Glutamatergic neuron (in vitro differentiated cells): ENCODE measurements at regions not wholly inside any gene's neighbourhood (a gene's known extent, or its start where the extent isn't known, plus 50 kb on each side); places are given as distances from the start of the nearest gene placed in this dataset.

ENCODE experiments used
- DNase-seq: peaks from one replicate; pipeline ENCODE4 v3.0.0; 2022
- H3K27ac Mint-ChIP-seq: one replicate; pipeline ENCODE4 v1.8.0; 2020; ENCODE audit warnings: mild to moderate bottlenecking, mixed read lengths, inconsistent platforms; ENCODE audit not compliant: unreplicated experiment
- H3K27me3 Mint-ChIP-seq: one replicate; pipeline ENCODE4 v1.8.0; 2020; ENCODE audit warnings: mild to moderate bottlenecking, moderate library complexity, mixed read lengths, inconsistent platforms; ENCODE audit not compliant: unreplicated experiment
- H3K36me3 Mint-ChIP-seq: one replicate; pipeline ENCODE4 v1.8.0; 2020; ENCODE audit warnings: mild to moderate bottlenecking, mixed read lengths, inconsistent platforms; ENCODE audit not compliant: unreplicated experiment
- H3K4me1 Mint-ChIP-seq: one replicate; pipeline ENCODE4 v1.8.0; 2020; ENCODE audit warnings: mild to moderate bottlenecking, low read depth, mixed read lengths, inconsistent platforms; ENCODE audit not compliant: unreplicated experiment
- H3K4me3 Mint-ChIP-seq: one replicate; pipeline ENCODE4 v1.8.0; 2020; ENCODE audit warnings: mild to moderate bottlenecking, mixed read lengths, inconsistent platforms; ENCODE audit not compliant: unreplicated experiment
- H3K9me3 Mint-ChIP-seq: one replicate; pipeline ENCODE4 v1.8.0; 2020; ENCODE audit warnings: mild to moderate bottlenecking, moderate library complexity, mixed read lengths, inconsistent platforms; ENCODE audit not compliant: unreplicated experiment
- TF ChIP-seq, protein P1 (sequence below): fragments of 200-600 bp; sonication (generic); IDR thresholded peaks from one replicate; pipeline ENCODE4 v1.5.0; 2021; ENCODE audit not compliant: partially characterized antibody, unreplicated experiment

DNA sequence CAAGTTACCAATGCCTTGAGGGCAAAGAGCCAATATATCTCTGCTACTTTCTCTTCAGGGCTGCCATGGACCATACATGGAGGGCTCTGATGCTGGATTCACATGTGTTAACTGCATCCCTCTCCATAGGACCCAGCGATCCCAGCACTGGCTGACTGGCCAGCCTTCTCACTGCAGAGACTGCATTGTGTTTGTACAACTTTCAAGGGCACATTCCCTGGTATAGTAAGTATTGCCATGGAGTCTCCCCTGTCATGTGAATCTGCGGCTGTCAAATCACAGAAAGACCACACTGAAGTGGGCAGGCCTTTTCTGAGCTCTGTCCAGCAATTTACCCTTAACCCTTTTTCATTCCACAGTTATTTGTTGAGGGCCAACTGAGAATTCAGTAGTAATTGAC is 449.8 kb downstream of the OMA1 start:
- Mint-ChIP-seq H3K27me3 (no peaks in the 10 kb centered on the region), H3K9me3 (peaks cover 4% of the 10 kb centered on the region), H3K36me3 (peaks cover 5% of the 10 kb centered on the region), H3K4me3 (no peak overlapping the region), H3K27ac (no peak overlapping the region), H3K4me1 (no peaks in the 10 kb centered on the region)
- no peak for DNase-seq
- TF ChIP-seq, protein P1, sequence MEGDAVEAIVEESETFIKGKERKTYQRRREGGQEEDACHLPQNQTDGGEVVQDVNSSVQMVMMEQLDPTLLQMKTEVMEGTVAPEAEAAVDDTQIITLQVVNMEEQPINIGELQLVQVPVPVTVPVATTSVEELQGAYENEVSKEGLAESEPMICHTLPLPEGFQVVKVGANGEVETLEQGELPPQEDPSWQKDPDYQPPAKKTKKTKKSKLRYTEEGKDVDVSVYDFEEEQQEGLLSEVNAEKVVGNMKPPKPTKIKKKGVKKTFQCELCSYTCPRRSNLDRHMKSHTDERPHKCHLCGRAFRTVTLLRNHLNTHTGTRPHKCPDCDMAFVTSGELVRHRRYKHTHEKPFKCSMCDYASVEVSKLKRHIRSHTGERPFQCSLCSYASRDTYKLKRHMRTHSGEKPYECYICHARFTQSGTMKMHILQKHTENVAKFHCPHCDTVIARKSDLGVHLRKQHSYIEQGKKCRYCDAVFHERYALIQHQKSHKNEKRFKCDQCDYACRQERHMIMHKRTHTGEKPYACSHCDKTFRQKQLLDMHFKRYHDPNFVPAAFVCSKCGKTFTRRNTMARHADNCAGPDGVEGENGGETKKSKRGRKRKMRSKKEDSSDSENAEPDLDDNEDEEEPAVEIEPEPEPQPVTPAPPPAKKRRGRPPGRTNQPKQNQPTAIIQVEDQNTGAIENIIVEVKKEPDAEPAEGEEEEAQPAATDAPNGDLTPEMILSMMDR: no peak

DNA sequence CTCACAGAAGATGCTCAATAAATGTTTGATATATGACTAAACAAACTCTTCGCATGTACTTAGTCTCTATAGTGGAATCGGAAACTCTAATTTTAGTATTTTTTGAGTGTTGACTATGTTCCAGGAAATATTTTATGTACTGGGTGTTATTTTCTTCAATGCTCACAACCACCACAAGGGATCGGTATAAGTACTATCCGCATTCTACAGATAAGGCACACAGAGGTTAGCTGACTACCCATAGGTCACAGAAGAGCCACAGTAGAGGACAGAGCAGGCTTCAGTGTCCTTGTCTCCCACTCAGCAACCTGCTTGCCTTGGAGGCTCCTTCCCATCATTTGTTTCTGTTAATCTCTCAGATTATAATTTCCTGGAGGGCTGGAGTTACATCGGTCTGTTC is 451.3 kb downstream of the OMA1 start:
- peaks cover 4% of the 10 kb centered on the region for H3K9me3 Mint-ChIP-seq
- H3K4me1 Mint-ChIP-seq: peaks cover 2% of the 10 kb centered on the region
- no peak overlapping the region for H3K4me3 Mint-ChIP-seq
- peaks cover 5% of the 10 kb centered on the region for H3K36me3 Mint-ChIP-seq
- no peak overlapping the region for H3K27ac Mint-ChIP-seq
- no peaks in the 10 kb centered on the region for H3K27me3 Mint-ChIP-seq
- no peak for DNase-seq
- TF ChIP-seq, protein P1: peak; percentile 11

DNA sequence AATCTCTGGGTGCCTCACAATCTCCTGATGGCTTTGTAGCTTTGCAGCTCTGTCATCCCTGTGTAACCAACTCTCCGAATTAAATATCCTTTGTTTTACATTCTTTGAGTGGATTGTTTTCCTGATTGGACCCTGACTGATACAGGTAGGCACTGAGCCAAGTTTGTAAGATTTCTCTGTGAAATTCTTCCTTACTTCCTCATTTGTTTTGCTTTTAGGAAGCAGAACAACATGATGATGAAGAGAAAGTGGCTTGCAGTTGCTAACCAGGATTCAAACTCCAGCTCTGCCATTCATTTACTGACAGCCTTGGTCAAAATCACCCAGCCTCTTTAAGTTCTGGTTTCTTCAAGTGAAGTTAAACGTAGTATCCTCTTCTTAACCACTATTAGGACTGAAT is 452.3 kb downstream of the OMA1 start:
- no peak for DNase-seq
- H3K27ac Mint-ChIP-seq: no peak overlapping the region
- peaks cover 2% of the 10 kb centered on the region for H3K4me1 Mint-ChIP-seq
- peaks cover 4% of the 10 kb centered on the region for H3K9me3 Mint-ChIP-seq
- TF ChIP-seq, protein P1: no peak
- no peak overlapping the region for H3K4me3 Mint-ChIP-seq
- H3K27me3 Mint-ChIP-seq: no peaks in the 10 kb centered on the region
- peaks cover 5% of the 10 kb centered on the region for H3K36me3 Mint-ChIP-seq

DNA sequence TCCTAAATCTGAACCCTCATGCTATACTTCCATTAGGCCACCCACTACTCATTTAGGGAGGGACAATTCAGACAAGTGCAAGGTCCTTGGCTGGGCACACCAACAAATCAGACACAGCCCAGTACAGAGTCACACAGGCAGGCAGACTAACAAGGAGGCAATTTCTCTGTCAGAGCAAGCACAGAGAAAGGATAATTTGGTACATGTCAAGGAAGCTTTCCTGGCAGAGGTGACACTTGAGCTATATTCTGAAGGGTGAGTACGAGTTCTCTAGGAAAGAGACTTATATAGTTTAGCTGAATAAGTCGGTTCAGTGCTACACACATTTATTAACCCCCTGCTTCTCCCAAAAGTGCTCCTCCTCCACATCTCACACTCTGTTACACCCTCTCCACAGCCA is 455.9 kb downstream of the OMA1 start:
- Mint-ChIP-seq H3K4me1 (peaks cover 2% of the 10 kb centered on the region), H3K36me3 (no peaks in the 10 kb centered on the region), H3K4me3 (no peak overlapping the region), H3K27me3 (peaks cover 3% of the 10 kb centered on the region), H3K27ac (no peak overlapping the region), H3K9me3 (peaks cover 1% of the 10 kb centered on the region)
- DNase-seq: no peak
- TF ChIP-seq, protein P1: no peak

DNA sequence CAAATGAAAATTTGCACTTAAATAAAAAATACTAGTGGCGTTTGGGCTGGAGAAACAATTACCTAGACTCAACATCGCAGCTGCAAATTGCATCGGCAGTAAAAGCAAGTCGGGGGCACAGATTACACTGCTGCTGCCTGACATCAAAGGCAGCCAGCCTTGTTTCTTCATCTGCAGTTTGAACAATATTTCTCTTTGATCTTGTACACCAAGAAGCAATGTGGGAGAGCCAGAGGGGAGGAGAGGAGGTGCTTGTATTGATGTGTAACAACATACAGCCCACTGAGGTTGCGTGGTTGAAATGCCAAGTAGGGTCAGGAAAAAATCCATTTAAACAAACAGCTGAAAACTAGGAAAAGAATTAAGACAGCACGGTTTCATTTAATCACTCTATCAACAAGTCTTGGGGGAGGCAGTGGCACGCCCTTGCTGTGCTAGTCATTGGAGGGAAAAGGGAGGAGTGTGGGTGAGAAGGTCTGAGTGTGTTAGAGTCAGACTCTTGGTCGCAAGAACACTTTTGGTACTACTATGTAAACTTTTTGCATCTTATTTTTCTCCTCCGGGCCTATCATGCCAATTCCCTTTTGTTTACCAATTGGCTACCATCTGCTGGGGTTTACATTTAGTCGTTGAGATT is 456.5 kb downstream of the OMA1 start:
- H3K4me3 Mint-ChIP-seq: no peak overlapping the region
- H3K36me3 Mint-ChIP-seq: no peaks in the 10 kb centered on the region
- TF ChIP-seq, protein P1: no peak
- DNase-seq: no peak
- peaks cover 3% of the 10 kb centered on the region for H3K27me3 Mint-ChIP-seq
- peaks cover 2% of the 10 kb centered on the region for H3K4me1 Mint-ChIP-seq
- no peak overlapping the region for H3K27ac Mint-ChIP-seq
- H3K9me3 Mint-ChIP-seq: peaks cover 1% of the 10 kb centered on the region
